ENCODE measurements at regions not wholly inside any gene's neighbourhood (a gene's known extent, or its start where the extent isn't known, plus 50 kb on each side); places are given as distances from the start of the nearest gene placed in this dataset.
"Not testable (repeated sequence)": the region's sequence is repeated elsewhere in the genome, so short reads cannot be mapped to it uniquely, and the experiment has no call there.

- DNase-seq, result no peak
- Histone ChIP-seq H3K27ac (no peak overlapping the region), H3K4me1 (replicated peaks in 1 of 2) (no peaks in the 10 kb centered on the region), H3K4me3 (no peak overlapping the region), H3K9me3 (replicated peaks in 1 of 3) (no peaks in the 10 kb centered on the region), H3K36me3 (replicated peaks in 1 of 2) (no peaks in the 10 kb centered on the region), H3K27me3 (no peaks in the 10 kb centered on the region)
- TF ChIP-seq POLR2A (IDR thresholded peaks at IDR 0.05) (no peak), CTCF (IDR thresholded peaks at IDR 0.05) (no peak)
- intact Hi-C loops (cut with DNase I), result no loop called here
- 70 to 84% (median 80%) methylated on average over 4 to 9 of the region's 9 CpGs for WGBS, 4 donors
These were observed 170.1 kb downstream of the URI1 start for GRCh38 chr19:30112171-30112570.

GRCh38 chr19:30112666-30113065, 170.6 kb downstream of the URI1 start:
- H3K4me1 ChIP-seq (replicated peaks in 1 of 2), result no peaks in the 10 kb centered on the region
- H3K9me3 ChIP-seq (replicated peaks in 1 of 3), result no peaks in the 10 kb centered on the region
- no peaks in the 10 kb centered on the region for H3K36me3 ChIP-seq (replicated peaks in 1 of 2)
- no peak for DNase-seq
- intact Hi-C loops (cut with DNase I), result no loop called here
- no peak overlapping the region for H3K27ac ChIP-seq
- TF ChIP-seq POLR2A (IDR thresholded peaks at IDR 0.05) (no peak), CTCF (IDR thresholded peaks at IDR 0.05) (no peak)
- no peaks in the 10 kb centered on the region for H3K27me3 ChIP-seq
- H3K4me3 ChIP-seq, result no peak overlapping the region
- 86 to 91% (median 89%) methylated on average over 8 of the region's 8 CpGs for WGBS, 4 donors

- Histone ChIP-seq H3K9me3 (replicated peaks in 1 of 3) (no peaks in the 10 kb centered on the region), H3K4me3 (no peak overlapping the region), H3K4me1 (replicated peaks in 1 of 2) (no peaks in the 10 kb centered on the region), H3K27ac (no peak overlapping the region), H3K36me3 (replicated peaks in 1 of 2) (no peaks in the 10 kb centered on the region), H3K27me3 (no peaks in the 10 kb centered on the region)
- TF ChIP-seq POLR2A (IDR thresholded peaks at IDR 0.05), result no peak
- TF ChIP-seq CTCF (IDR thresholded peaks at IDR 0.05), result no peak
- intact Hi-C loops (cut with DNase I), result no loop called here
- no peak for DNase-seq
- 65 to 78% (median 73%) methylated on average over 5 of the region's 5 CpGs for WGBS, 4 donors
These were observed 171.1 kb downstream of the URI1 start for GRCh38 chr19:30113186-30113585.

- H3K4me1 ChIP-seq (replicated peaks in 1 of 2); DNase-seq; H3K27me3 ChIP-seq; intact Hi-C loops (cut with DNase I); H3K36me3 ChIP-seq (replicated peaks in 1 of 2); H3K4me3 ChIP-seq; H3K9me3 ChIP-seq (replicated peaks in 1 of 3); H3K27ac ChIP-seq: not testable (repeated sequence)
- 77 to 86% (median 78%) methylated on average over 5 of the region's 5 CpGs for WGBS, 4 donors
These were observed 172.1 kb downstream of the URI1 start for GRCh38 chr19:30114095-30114494.

- no peak for DNase-seq
- H3K9me3 ChIP-seq (replicated peaks in 1 of 3), result no peaks in the 10 kb centered on the region
- no peaks in the 10 kb centered on the region for H3K4me1 ChIP-seq (replicated peaks in 1 of 2)
- no peak overlapping the region for H3K4me3 ChIP-seq
- H3K27me3 ChIP-seq, result no peaks in the 10 kb centered on the region
- H3K27ac ChIP-seq, result no peak overlapping the region
- TF ChIP-seq POLR2A (IDR thresholded peaks at IDR 0.05) (no peak), CTCF (IDR thresholded peaks at IDR 0.05) (no peak)
- intact Hi-C loops (cut with DNase I), result no loop called here
- H3K36me3 ChIP-seq (replicated peaks in 1 of 2), result no peaks in the 10 kb centered on the region
- 80 to 100% (median 88%) methylated on average over 1 to 2 of the region's 2 CpGs for WGBS, 4 donors
These were observed 173.9 kb downstream of the URI1 start for GRCh38 chr19:30115947-30116346.
